ENCODE measurements at regions not wholly inside any gene's neighbourhood (a gene's known extent, or its start where the extent isn't known, plus 50 kb on each side); places are given as distances from the start of the nearest gene placed in this dataset.

- no peaks in the 10 kb centered on the region for H3K36me3 Mint-ChIP-seq (ENCODE audit: insufficient read depth)
Measured at GRCh38 chr6:9924971-9925370, 489.9 kb downstream of the TFAP2A start.

GRCh38 chr6:9921366-9921765, 493.5 kb downstream of the TFAP2A start:
- Mint-ChIP-seq H3K27me3 (no peaks in the 10 kb centered on the region), H3K4me3 (no peak overlapping the region), H3K27ac (no peak overlapping the region), H3K4me1 (ENCODE audit: low read depth in 2 of 2) (no peaks in the 10 kb centered on the region), H3K9me3 (peaks cover 10 to 15% of the 10 kb centered on the region in 2 donors), H3K36me3 (ENCODE audit: insufficient read depth) (no peaks in the 10 kb centered on the region)
- ATAC-seq (replicated peaks) (no peak), DNase-seq (no peak)

More at GRCh38 chr6:9924971-9925370, 489.9 kb downstream of the TFAP2A start:
- Mint-ChIP-seq H3K27me3 (no peaks in the 10 kb centered on the region), H3K4me3 (no peak overlapping the region), H3K27ac (no peak overlapping the region), H3K4me1 (ENCODE audit: low read depth in 2 of 2) (no peaks in the 10 kb centered on the region), H3K9me3 (peaks cover 0 to 11% of the 10 kb centered on the region in 2 donors)
- DNase-seq: no peak
- no peak for ATAC-seq (replicated peaks)

- Mint-ChIP-seq H3K4me3 (no peak overlapping the region), H3K9me3 (peaks cover 9 to 10% of the 10 kb centered on the region in 2 donors), H3K27ac (no peak overlapping the region), H3K4me1 (ENCODE audit: low read depth in 2 of 2) (no peaks in the 10 kb centered on the region), H3K36me3 (ENCODE audit: insufficient read depth) (no peaks in the 10 kb centered on the region), H3K27me3 (no peaks in the 10 kb centered on the region)
- DNase-seq (no peak), ATAC-seq (replicated peaks) (no peak)
Measured at GRCh38 chr6:9914951-9915350, 499.9 kb downstream of the TFAP2A start.

GRCh38 chr6:9901376-9901775, 513.5 kb downstream of the TFAP2A start:
- Mint-ChIP-seq H3K36me3 (ENCODE audit: insufficient read depth) (no peaks in the 10 kb centered on the region), H3K27me3 (no peaks in the 10 kb centered on the region), H3K9me3 (peaks cover 0 to 2% of the 10 kb centered on the region in 2 donors), H3K4me1 (ENCODE audit: low read depth in 2 of 2) (no peaks in the 10 kb centered on the region), H3K4me3 (no peak overlapping the region), H3K27ac (no peak overlapping the region)
- DNase-seq: no peak
- ATAC-seq (replicated peaks): no peak

GRCh38 chr6:9896806-9897205, 518.1 kb downstream of the TFAP2A start:
- Mint-ChIP-seq H3K27me3 (no peaks in the 10 kb centered on the region), H3K27ac (no peak overlapping the region), H3K36me3 (ENCODE audit: insufficient read depth) (peaks cover 4% of the 10 kb centered on the region), H3K4me3 (no peak overlapping the region), H3K9me3 (peaks cover 0 to 8% of the 10 kb centered on the region in 2 donors), H3K4me1 (ENCODE audit: low read depth in 2 of 2) (no peaks in the 10 kb centered on the region)
- ATAC-seq (replicated peaks) (no peak), DNase-seq (no peak)

- no peaks in the 10 kb centered on the region for H3K4me1 Mint-ChIP-seq (ENCODE audit: low read depth in 2 of 2)
Measured at GRCh38 chr6:9890893-9891292, 524.0 kb downstream of the TFAP2A start.

GRCh38 chr6:9890469-9890868, 524.4 kb downstream of the TFAP2A start:
- H3K27me3 Mint-ChIP-seq: no peaks in the 10 kb centered on the region
- H3K36me3 Mint-ChIP-seq (ENCODE audit: insufficient read depth): peaks cover 4% of the 10 kb centered on the region
- H3K9me3 Mint-ChIP-seq: peaks cover 0 to 11% of the 10 kb centered on the region in 2 donors
- no peak for ATAC-seq (replicated peaks)
- no peak overlapping the region for H3K27ac Mint-ChIP-seq
- no peak overlapping the region for H3K4me3 Mint-ChIP-seq
- no peaks in the 10 kb centered on the region for H3K4me1 Mint-ChIP-seq (ENCODE audit: low read depth in 2 of 2)
- DNase-seq: no peak

More at GRCh38 chr6:9890893-9891292, 524.0 kb downstream of the TFAP2A start:
- peaks cover 4% of the 10 kb centered on the region for H3K36me3 Mint-ChIP-seq (ENCODE audit: insufficient read depth)
- H3K4me3 Mint-ChIP-seq: no peak overlapping the region
- no peaks in the 10 kb centered on the region for H3K27me3 Mint-ChIP-seq
- no peak overlapping the region for H3K27ac Mint-ChIP-seq
- no peak for DNase-seq
- ATAC-seq (replicated peaks): no peak
- peaks cover 0 to 13% of the 10 kb centered on the region in 2 donors for H3K9me3 Mint-ChIP-seq

GRCh38 chr6:9878535-9878934, 536.3 kb downstream of the TFAP2A start:
- H3K27me3 Mint-ChIP-seq: no peaks in the 10 kb centered on the region
- H3K9me3 Mint-ChIP-seq: peaks cover 3 to 4% of the 10 kb centered on the region in 2 donors
- H3K4me1 Mint-ChIP-seq (ENCODE audit: low read depth in 2 of 2): no peaks in the 10 kb centered on the region
- ATAC-seq (replicated peaks) (no peak), DNase-seq (no peak)
- H3K4me3 Mint-ChIP-seq: no peak overlapping the region
- no peak overlapping the region for H3K27ac Mint-ChIP-seq
- H3K36me3 Mint-ChIP-seq (ENCODE audit: insufficient read depth): no peaks in the 10 kb centered on the region

GRCh38 chr6:9875605-9876353, 539.1 kb downstream of the TFAP2A start:
- ATAC-seq (replicated peaks) (no peak), DNase-seq (no peak)
- H3K4me1 Mint-ChIP-seq (ENCODE audit: low read depth in 2 of 2): no peaks in the 10 kb centered on the region
- no peaks in the 10 kb centered on the region for H3K27me3 Mint-ChIP-seq
- H3K27ac Mint-ChIP-seq: no peak overlapping the region
- H3K4me3 Mint-ChIP-seq: no peak overlapping the region
- no peaks in the 10 kb centered on the region for H3K36me3 Mint-ChIP-seq (ENCODE audit: insufficient read depth)
- peaks cover 0 to 5% of the 10 kb centered on the region in 2 donors for H3K9me3 Mint-ChIP-seq

GRCh38 chr6:9862603-9863167, 552.2 kb downstream of the TFAP2A start:
- Mint-ChIP-seq H3K9me3 (peaks cover 8 to 12% of the 10 kb centered on the region in 2 donors), H3K27me3 (no peaks in the 10 kb centered on the region), H3K27ac (no peak overlapping the region), H3K36me3 (ENCODE audit: insufficient read depth) (no peaks in the 10 kb centered on the region), H3K4me1 (ENCODE audit: low read depth in 2 of 2) (no peaks in the 10 kb centered on the region), H3K4me3 (no peak overlapping the region)
- DNase-seq (no peak), ATAC-seq (replicated peaks) (no peak)

GRCh38 chr6:9851541-9852380, 563.1 kb downstream of the TFAP2A start:
- ATAC-seq (replicated peaks) (no peak), DNase-seq (no peak)
- Mint-ChIP-seq H3K27me3 (no peaks in the 10 kb centered on the region), H3K4me1 (ENCODE audit: low read depth in 2 of 2) (no peaks in the 10 kb centered on the region), H3K4me3 (no peak overlapping the region), H3K9me3 (peaks cover 7 to 22% of the 10 kb centered on the region in 2 donors), H3K27ac (no peak overlapping the region), H3K36me3 (ENCODE audit: insufficient read depth) (no peaks in the 10 kb centered on the region)

GRCh38 chr6:9851006-9851405, 563.9 kb downstream of the TFAP2A start:
- no peak for ATAC-seq (replicated peaks)
- Mint-ChIP-seq H3K9me3 (peaks cover 8 to 25% of the 10 kb centered on the region in 2 donors), H3K27ac (no peak overlapping the region), H3K36me3 (ENCODE audit: insufficient read depth) (no peaks in the 10 kb centered on the region), H3K4me1 (ENCODE audit: low read depth in 2 of 2) (no peaks in the 10 kb centered on the region), H3K4me3 (no peak overlapping the region), H3K27me3 (no peaks in the 10 kb centered on the region)
- no peak for DNase-seq

- Mint-ChIP-seq H3K27ac (no peak overlapping the region), H3K9me3 (peaks cover 5 to 28% of the 10 kb centered on the region in 2 donors), H3K27me3 (no peaks in the 10 kb centered on the region), H3K36me3 (ENCODE audit: insufficient read depth) (no peaks in the 10 kb centered on the region), H3K4me1 (ENCODE audit: low read depth in 2 of 2) (no peaks in the 10 kb centered on the region), H3K4me3 (no peak overlapping the region)
- no peak for ATAC-seq (replicated peaks)
- DNase-seq: no peak
Measured at GRCh38 chr6:9848094-9848493, 566.8 kb downstream of the TFAP2A start.

All from effector memory CD8-positive, alpha-beta T cell (primary cell).